ENCODE measurements at regions not wholly inside any gene's neighbourhood (a gene's known extent, or its start where the extent isn't known, plus 50 kb on each side); places are given as distances from the start of the nearest gene placed in this dataset.

GRCh38 chr14:76947838-76948184 lies 80.7 kb downstream of the IRF2BPL start:
- no peak for TF ChIP-seq POLR2AphosphoS5 (IDR thresholded peaks at IDR 0.05; ENCODE audit: insufficient read depth in 1 of 2, low read depth in 1 of 2)
- TF ChIP-seq POLR2A (IDR thresholded peaks at IDR 0.05): no peak

All from vagina (tissue), 2 donors.